ENCODE measurements at regions not wholly inside any gene's neighbourhood (a gene's known extent, or its start where the extent isn't known, plus 50 kb on each side); places are given as distances from the start of the nearest gene placed in this dataset.

GRCh38 chr14:98118749-98119148 is 1153.2 kb downstream of the BCL11B start (continued):
- TF ChIP-seq ZMAT4 (CRISPR knock-in tag; IDR thresholded peaks at IDR 0.05) = no peak

- Mint-ChIP-seq H3K27ac (no peak overlapping the region), H3K36me3 (no peaks in the 10 kb centered on the region; the same call in 1 of the 2 replicates), H3K4me3 (no peak overlapping the region), H3K27me3 (ENCODE audit: low read depth) (no peaks in the 10 kb centered on the region), H3K4me1 (no peaks in the 10 kb centered on the region), H3K9me3 (peaks cover 10% of the 10 kb centered on the region)
- DNase-seq (ENCODE audit: low spot score) (no peak), ATAC-seq (no peak)
- ChIA-PET CTCF (no interaction called here), POLR2A (no interaction called here)
- TF ChIP-seq SMAD3 (CRISPR knock-in tag; IDR thresholded peaks at IDR 0.05; ENCODE audit: borderline replicate concordance) (no peak), ZNF281 (CRISPR knock-in tag; IDR thresholded peaks at IDR 0.05) (no peak), CBFB (CRISPR knock-in tag; IDR thresholded peaks at IDR 0.05; ENCODE audit: low read depth) (no peak), ZNF219 (CRISPR knock-in tag; IDR thresholded peaks at IDR 0.05; ENCODE audit: borderline replicate concordance) (no peak), STAT6 (CRISPR knock-in tag; conservative IDR thresholded peaks at IDR 0.05; ENCODE audit: low read depth) (no peak), NR1H2 (CRISPR knock-in tag; IDR thresholded peaks at IDR 0.05) (no peak), ERG (CRISPR knock-in tag; IDR thresholded peaks at IDR 0.05) (no peak), HMGA2 (CRISPR knock-in tag; IDR thresholded peaks at IDR 0.05) (no peak), FOXP1 (CRISPR knock-in tag; IDR thresholded peaks at IDR 0.05; ENCODE audit: borderline replicate concordance) (no peak), TCF7 (CRISPR knock-in tag; IDR thresholded peaks at IDR 0.05; ENCODE audit: low read depth) (no peak), AFF4 (CRISPR knock-in tag; IDR thresholded peaks at IDR 0.05; ENCODE audit: borderline replicate concordance) (no peak), NFATC4 (CRISPR knock-in tag; IDR thresholded peaks at IDR 0.05) (no peak), ATF6 (CRISPR knock-in tag; IDR thresholded peaks at IDR 0.05) (no peak), TEAD4 (CRISPR knock-in tag; IDR thresholded peaks at IDR 0.05) (no peak), ZNF512 (CRISPR knock-in tag; IDR thresholded peaks at IDR 0.05; ENCODE audit: borderline replicate concordance) (no peak), E2F1 (CRISPR knock-in tag; IDR thresholded peaks at IDR 0.05) (no peak), ZNF423 (CRISPR knock-in tag; IDR thresholded peaks at IDR 0.05) (no peak)
Measured at GRCh38 chr14:98119739-98120138, 1152.3 kb downstream of the BCL11B start.

Measured in WTC11 (cell line).